Vagina (tissue), 2 donors: ENCODE measurements at regions not wholly inside any gene's neighbourhood (a gene's known extent, or its start where the extent isn't known, plus 50 kb on each side); places are given as distances from the start of the nearest gene placed in this dataset.

ENCODE experiments used
- DNase-seq, 2 donors: peaks; one replicate each; pipeline ENCODE4 v3.0.0-alpha.2; 2017; ENCODE audit errors: extremely low spot score in 2 of 2
- H3K27ac ChIP-seq: fragments of 200-600 bp; sonication (generic); one replicate; pipeline ENCODE4 v1.5.1; 2019
- H3K27me3 ChIP-seq: fragments of 200-600 bp; sonication (generic); one replicate; pipeline ENCODE4 v1.5.1; 2019
- H3K36me3 ChIP-seq, 2 donors: fragments of 200-600 bp; sonication (generic); one replicate each; pipeline ENCODE4 v1.5.1; 2017 to 2019
- H3K4me1 ChIP-seq: fragments of 200-600 bp; sonication (generic); one replicate; pipeline ENCODE4 v1.5.1; 2019
- H3K4me3 ChIP-seq, 2 donors: fragments of 200-600 bp; sonication (generic); 1 replicate in 1 of 2; 2 replicates in 1 of 2; pipeline ENCODE4 v1.5.1; 2016 to 2019
- H3K9me3 ChIP-seq: fragments of 200-600 bp; sonication (generic); one replicate; pipeline ENCODE4 v1.5.1; 2019
- CTCF ChIP-seq, 3 experiments: fragments of 450-650 bp in 2 of 3; fragments of 200-600 bp in 1 of 3; sonication (generic) in 1 of 3; IDR thresholded peaks; one replicate each; pipeline ENCODE4 v1.5.1; 2017 to 2019; ENCODE audit warnings: antibody characterized with exemption in 3 of 3, mild to moderate bottlenecking in 2 of 3, moderate library complexity in 2 of 3
- POLR2A ChIP-seq, 2 donors: fragments of 450-650 bp; IDR thresholded peaks; one replicate each; pipeline ENCODE4 v1.6.1; 2017; ENCODE audit warnings: antibody characterized with exemption in 2 of 2, mild to moderate bottlenecking in 2 of 2, moderate library complexity in 2 of 2
- POLR2AphosphoS5 ChIP-seq, 2 donors: sonication (generic); formaldehyde crosslinking; IDR thresholded peaks; one replicate each; pipeline ENCODE4 v1.9.0; 2017; ENCODE audit warnings: antibody characterized with exemption in 2 of 2, mild to moderate bottlenecking in 2 of 2, low read depth in 1 of 2; ENCODE audit not compliant: insufficient read depth in 1 of 2
- intact Hi-C: fragments of 100-400 bp; cut with DNase I; formaldehyde crosslinking; loops from one replicate; pipeline ENCODE4 v1.15.1; 2023

GRCh38 chr3:113065336-113065735 is 74.6 kb downstream of the GTPBP8 start:
- Histone ChIP-seq H3K27me3 (no peaks in the 10 kb centered on the region), H3K36me3 (no peaks in the 10 kb centered on the region), H3K4me3 (no peak overlapping the region), H3K4me1 (no peaks in the 10 kb centered on the region), H3K27ac (no peak overlapping the region), H3K9me3 (no peaks in the 10 kb centered on the region)
- no peak for DNase-seq
- intact Hi-C loops = no loop called here
- TF ChIP-seq POLR2AphosphoS5 (IDR thresholded peaks at IDR 0.05; ENCODE audit: insufficient read depth in 1 of 2, low read depth in 1 of 2) = no peak
- no peak for TF ChIP-seq POLR2A (IDR thresholded peaks at IDR 0.05)
- TF ChIP-seq CTCF (IDR thresholded peaks at IDR 0.05) = no peak

- Histone ChIP-seq H3K27me3 (no peaks in the 10 kb centered on the region), H3K27ac (no peak overlapping the region), H3K36me3 (no peaks in the 10 kb centered on the region), H3K9me3 (no peaks in the 10 kb centered on the region), H3K4me3 (no peak overlapping the region), H3K4me1 (no peaks in the 10 kb centered on the region)
- TF ChIP-seq CTCF (IDR thresholded peaks at IDR 0.05) (no peak), POLR2AphosphoS5 (IDR thresholded peaks at IDR 0.05; ENCODE audit: insufficient read depth in 1 of 2, low read depth in 1 of 2) (no peak), POLR2A (IDR thresholded peaks at IDR 0.05) (no peak)
- intact Hi-C loops = no loop called here
- no peak for DNase-seq
Observed at GRCh38 chr3:113070072-113070640, 79.4 kb downstream of the GTPBP8 start.

GRCh38 chr3:113070681-113071113 is 79.9 kb downstream of the GTPBP8 start:
- intact Hi-C loops = no loop called here
- Histone ChIP-seq H3K27me3 (no peaks in the 10 kb centered on the region), H3K4me3 (no peak overlapping the region), H3K27ac (no peak overlapping the region), H3K36me3 (no peaks in the 10 kb centered on the region), H3K9me3 (no peaks in the 10 kb centered on the region), H3K4me1 (no peaks in the 10 kb centered on the region)
- DNase-seq = no peak
- TF ChIP-seq CTCF (IDR thresholded peaks at IDR 0.05) (no peak), POLR2AphosphoS5 (IDR thresholded peaks at IDR 0.05; ENCODE audit: insufficient read depth in 1 of 2, low read depth in 1 of 2) (no peak), POLR2A (IDR thresholded peaks at IDR 0.05) (no peak)

- DNase-seq = no peak
- Histone ChIP-seq H3K4me3 (no peak overlapping the region), H3K27ac (no peak overlapping the region), H3K36me3 (no peaks in the 10 kb centered on the region), H3K27me3 (no peaks in the 10 kb centered on the region), H3K4me1 (no peaks in the 10 kb centered on the region), H3K9me3 (no peaks in the 10 kb centered on the region)
- intact Hi-C loops = no loop called here
- TF ChIP-seq POLR2A (IDR thresholded peaks at IDR 0.05) (no peak), POLR2AphosphoS5 (IDR thresholded peaks at IDR 0.05; ENCODE audit: insufficient read depth in 1 of 2, low read depth in 1 of 2) (no peak), CTCF (IDR thresholded peaks at IDR 0.05) (no peak)
Observed at GRCh38 chr3:113075588-113075987, 84.8 kb downstream of the GTPBP8 start.

- Histone ChIP-seq H3K36me3 (no peaks in the 10 kb centered on the region), H3K27ac (no peak overlapping the region), H3K4me1 (no peaks in the 10 kb centered on the region), H3K9me3 (no peaks in the 10 kb centered on the region), H3K4me3 (no peak overlapping the region), H3K27me3 (no peaks in the 10 kb centered on the region)
- no peak for DNase-seq
- intact Hi-C loops = no loop called here
- TF ChIP-seq POLR2AphosphoS5 (IDR thresholded peaks at IDR 0.05; ENCODE audit: insufficient read depth in 1 of 2, low read depth in 1 of 2) = no peak
- no peak for TF ChIP-seq POLR2A (IDR thresholded peaks at IDR 0.05)
- no peak for TF ChIP-seq CTCF (IDR thresholded peaks at IDR 0.05)
Observed at GRCh38 chr3:113079218-113079961, 88.6 kb downstream of the GTPBP8 start.
